GM23338 (cell line): ENCODE measurements at regions not wholly inside any gene's neighbourhood (a gene's known extent, or its start where the extent isn't known, plus 50 kb on each side); places are given as distances from the start of the nearest gene placed in this dataset.

Source experiments
- ATAC-seq: fragments of 200-7000 bp; cut with Tn5 transposase; 3 replicates; pipeline ENCODE4 v1.9.1; 2020
- DNase-seq: peaks from one replicate; pipeline ENCODE4 v3.0.0-alpha.2; 2015; ENCODE audit warnings: low spot score
- H2AFZ ChIP-seq: fragments of 200-600 bp; sonication (generic); 2 replicates; pipeline ENCODE4 v1.8.0; 2016; ENCODE audit warnings: antibody characterized with exemption, mild to moderate bottlenecking, moderate library complexity
- H3F3A ChIP-seq: fragments of 200-600 bp; sonication (generic); replicated peaks from 2 replicates; pipeline ENCODE4 v1.8.0; 2017; ENCODE audit warnings: antibody characterized with exemption, mixed run types, low read depth
- H3K27ac ChIP-seq: fragments of 200-600 bp; sonication (generic); 2 replicates; pipeline ENCODE4 v1.6.1; 2016; ENCODE audit warnings: low read depth
- H3K27me3 ChIP-seq: fragments of 200-600 bp; sonication (generic); 2 replicates; pipeline ENCODE4 v1.8.0; 2016; ENCODE audit warnings: mild to moderate bottlenecking, mixed run types, moderate library complexity; ENCODE audit not compliant: insufficient read depth
- H3K36me3 ChIP-seq: fragments of 200-600 bp; sonication (generic); 2 replicates; pipeline ENCODE4 v1.8.0; 2016; ENCODE audit warnings: mild to moderate bottlenecking; ENCODE audit not compliant: insufficient read depth
- H3K4me1 ChIP-seq: fragments of 200-600 bp; sonication (generic); 2 replicates; pipeline ENCODE4 v1.8.0; 2016; ENCODE audit warnings: mild to moderate bottlenecking, moderate library complexity; ENCODE audit not compliant: insufficient read depth
- H3K4me2 ChIP-seq: fragments of 200-600 bp; sonication (generic); 2 replicates; pipeline ENCODE4 v1.7.1; 2017; ENCODE audit warnings: mixed run types
- H3K4me3 ChIP-seq: fragments of 200-600 bp; sonication (generic); 2 replicates; pipeline ENCODE4 v1.6.1; 2016; ENCODE audit warnings: mixed run types
- H3K79me2 ChIP-seq: fragments of 200-600 bp; sonication (generic); replicated peaks from 2 replicates; pipeline ENCODE4 v1.8.0; 2017; ENCODE audit warnings: mild to moderate bottlenecking; ENCODE audit not compliant: insufficient read depth
- H3K9me2 ChIP-seq: fragments of 200-600 bp; sonication (generic); 2 replicates; pipeline ENCODE4 v1.8.0; 2017; ENCODE audit not compliant: insufficient read depth
- H4K20me1 ChIP-seq: fragments of 200-600 bp; sonication (generic); replicated peaks from 2 replicates; pipeline ENCODE4 v1.8.0; 2017; ENCODE audit warnings: mild to moderate bottlenecking; ENCODE audit not compliant: insufficient read depth
- H3K27ac Mint-ChIP-seq: 2 replicates; pipeline ENCODE4 v1.8.0; 2020; ENCODE audit warnings: inconsistent platforms, mild to moderate bottlenecking, moderate library complexity, mixed read lengths
- H3K27me3 Mint-ChIP-seq: 3 replicates; pipeline ENCODE4 v1.8.0; 2022; ENCODE audit warnings: low read depth, mild to moderate bottlenecking, moderate library complexity, mixed read lengths, inconsistent platforms; ENCODE audit not compliant: insufficient read depth, poor library complexity
- H3K36me3 Mint-ChIP-seq: 3 replicates; pipeline ENCODE4 v1.8.0; 2021; ENCODE audit warnings: low read depth, mild to moderate bottlenecking, inconsistent platforms, moderate library complexity, mixed read lengths
- H3K4me1 Mint-ChIP-seq: 3 replicates; pipeline ENCODE4 v1.8.0; 2020; ENCODE audit warnings: mild to moderate bottlenecking, inconsistent platforms, mixed read lengths
- H3K4me3 Mint-ChIP-seq: 3 replicates; pipeline ENCODE4 v1.8.0; 2021; ENCODE audit warnings: moderate library complexity, mild to moderate bottlenecking, inconsistent platforms, mixed read lengths
- H3K9me3 Mint-ChIP-seq: 3 replicates; pipeline ENCODE4 v1.8.0; 2020; ENCODE audit warnings: moderate library complexity, mild to moderate bottlenecking, inconsistent platforms, mixed read lengths
- CREB1 ChIP-seq: fragments of 250-450 bp; sonication (Bioruptor Pico); IDR thresholded peaks from 2 replicates; pipeline ENCODE4 v1.5.0; 2020; ENCODE audit warnings: low read depth, mild to moderate bottlenecking, moderate library complexity
- CTCF ChIP-seq, 2 experiments: fragments of 200-600 bp in 1 of 2; sonication (generic) in 1 of 2; conservative IDR thresholded peaks; 2 replicates each; pipeline versions ENCODE4 v1.5.1 to v1.6.1; 2016 to 2017; ENCODE audit warnings: antibody characterized with exemption in 2 of 2, low read depth in 2 of 2, mild to moderate bottlenecking in 2 of 2, moderate library complexity in 1 of 2
- ETS1 ChIP-seq: IDR thresholded peaks from 2 replicates; pipeline ENCODE4 v1.6.1; 2016; ENCODE audit warnings: antibody characterized with exemption
- EZH2 ChIP-seq: fragments of 200-600 bp; sonication (generic); IDR thresholded peaks from one replicate; pipeline ENCODE4 v1.8.0; 2017; ENCODE audit warnings: antibody characterized with exemption, mild to moderate bottlenecking, low read depth; ENCODE audit not compliant: unreplicated experiment
- EZH2phosphoT487 ChIP-seq: fragments of 200-600 bp; sonication (generic); IDR thresholded peaks from one replicate; pipeline ENCODE4 v1.8.1; 2018; ENCODE audit warnings: antibody characterized with exemption; ENCODE audit not compliant: unreplicated experiment
- JUNB ChIP-seq: IDR thresholded peaks from one replicate; pipeline ENCODE4 v1.6.1; 2016; ENCODE audit warnings: antibody characterized with exemption; ENCODE audit not compliant: unreplicated experiment
- NANOG ChIP-seq: IDR thresholded peaks from 2 replicates; pipeline ENCODE4 v1.6.1; 2016; ENCODE audit warnings: antibody characterized with exemption, borderline replicate concordance
- POLR2AphosphoS5 ChIP-seq: IDR thresholded peaks from 2 replicates; pipeline ENCODE4 v1.6.1; 2016; ENCODE audit warnings: antibody characterized with exemption, low read depth
- REST ChIP-seq: IDR thresholded peaks from one replicate; pipeline ENCODE4 v1.6.1; 2018; ENCODE audit warnings: antibody characterized with exemption; ENCODE audit not compliant: unreplicated experiment
- STAT1 ChIP-seq: IDR thresholded peaks from one replicate; pipeline ENCODE4 v1.6.1; 2016; ENCODE audit warnings: antibody characterized with exemption; ENCODE audit not compliant: unreplicated experiment
- ZNF114 ChIP-seq: fragments of 250-450 bp; sonication (Bioruptor Pico); IDR thresholded peaks from 2 replicates; pipeline ENCODE4 v1.5.0; 2020; ENCODE audit warnings: mild to moderate bottlenecking, moderate library complexity
- ZNF331 ChIP-seq: fragments of 250-450 bp; sonication (Bioruptor Pico); IDR thresholded peaks from 2 replicates; pipeline ENCODE4 v1.5.0; 2020; ENCODE audit warnings: low read depth, mild to moderate bottlenecking, moderate library complexity
- ZNF462 ChIP-seq: fragments of 250-450 bp; sonication (Bioruptor Pico); IDR thresholded peaks from 2 replicates; pipeline ENCODE4 v1.5.0; 2020; ENCODE audit warnings: mild to moderate bottlenecking, moderate library complexity

GRCh38 chr20:4484379-4484997 lies 201.8 kb upstream of the PRNP start:
- Histone ChIP-seq H3K27ac (no peak overlapping the region), H3K36me3 (no peaks in the 10 kb centered on the region), H3K4me3 (no peak overlapping the region), H3K4me2 (no peak overlapping the region; the same call in 1 of the 2 replicates), H3K79me2 (no peaks in the 10 kb centered on the region), H3K27me3 (no peaks in the 10 kb centered on the region), H4K20me1 (no peaks in the 10 kb centered on the region), H2AFZ (no peak overlapping the region), H3K9me2 (no peaks in the 10 kb centered on the region), H3K4me1 (peaks cover 45% of the 10 kb centered on the region), H3F3A (no peaks in the 10 kb centered on the region)
- no peaks in the 10 kb centered on the region for H3K36me3 Mint-ChIP-seq
- H3K27me3 Mint-ChIP-seq: peaks cover 4% of the 10 kb centered on the region
- no peak overlapping the region for H3K4me3 Mint-ChIP-seq
- no peak for DNase-seq
- H3K27ac Mint-ChIP-seq: no peak overlapping the region
- H3K4me1 Mint-ChIP-seq: peaks cover 40% of the 10 kb centered on the region
- ATAC-seq: no peak
- no peak for TF ChIP-seq NANOG
- TF ChIP-seq ZNF331 (CRISPR knock-in tag): no peak
- TF ChIP-seq CTCF (conservative IDR thresholded peaks at IDR 0.05; ENCODE audit: low read depth in 2 of 2): no peak
- no peak for TF ChIP-seq STAT1
- no peak for TF ChIP-seq ETS1
- no peak for TF ChIP-seq EZH2
- no peak for TF ChIP-seq ZNF462
- no peak for TF ChIP-seq REST
- no peak for TF ChIP-seq EZH2phosphoT487
- TF ChIP-seq CREB1: no peak
- TF ChIP-seq POLR2AphosphoS5: no peak
- TF ChIP-seq JUNB: no peak
- no peak for TF ChIP-seq ZNF114 (CRISPR knock-in tag)
- H3K9me3 Mint-ChIP-seq: no peaks in the 10 kb centered on the region
